ENCODE measurements at regions not wholly inside any gene's neighbourhood (a gene's known extent, or its start where the extent isn't known, plus 50 kb on each side); places are given as distances from the start of the nearest gene placed in this dataset.

DNA sequence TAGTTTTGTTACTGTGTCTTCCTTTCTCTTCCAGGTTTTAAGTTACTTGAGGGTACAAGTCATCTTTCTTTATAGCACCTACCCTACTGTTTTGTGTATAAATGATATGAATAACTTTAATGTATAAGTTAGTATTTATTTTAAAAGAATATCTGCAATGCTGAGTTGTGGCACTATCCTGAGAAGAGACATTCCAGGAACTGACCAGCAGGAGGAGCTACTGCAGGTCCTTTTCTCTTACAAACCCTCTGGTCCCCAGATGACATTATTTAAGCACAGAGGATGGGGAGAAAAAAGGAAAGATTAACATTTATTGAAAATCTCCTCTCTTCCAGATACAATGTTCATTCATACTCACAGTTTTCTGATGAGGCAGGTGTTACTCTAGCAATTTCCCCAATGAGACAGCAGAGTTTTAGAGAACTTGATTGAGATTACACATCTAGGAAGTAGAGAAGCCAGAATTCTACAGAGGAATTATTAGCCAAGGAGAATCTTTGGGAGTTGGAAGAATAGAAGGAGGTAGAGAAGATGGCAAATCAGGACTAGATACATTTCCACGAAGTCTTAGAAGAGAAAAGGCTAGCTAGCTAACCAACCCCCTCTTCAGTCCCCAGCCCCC is 541.2 kb upstream of the API5 start:
- Histone ChIP-seq H3K9me3 (no peaks in the 10 kb centered on the region), H3K4me1 (no peaks in the 10 kb centered on the region), H3K27ac (no peak overlapping the region), H3K36me3 (no peaks in the 10 kb centered on the region), H3K4me3 (no peak overlapping the region), H3K27me3 (no peaks in the 10 kb centered on the region)
- WGBS, 2 donors (ENCODE audit: low coverage in 1 of 2), result 17 to 19% methylated on average over 1 of the region's 1 CpG
- TF ChIP-seq, protein P1, sequence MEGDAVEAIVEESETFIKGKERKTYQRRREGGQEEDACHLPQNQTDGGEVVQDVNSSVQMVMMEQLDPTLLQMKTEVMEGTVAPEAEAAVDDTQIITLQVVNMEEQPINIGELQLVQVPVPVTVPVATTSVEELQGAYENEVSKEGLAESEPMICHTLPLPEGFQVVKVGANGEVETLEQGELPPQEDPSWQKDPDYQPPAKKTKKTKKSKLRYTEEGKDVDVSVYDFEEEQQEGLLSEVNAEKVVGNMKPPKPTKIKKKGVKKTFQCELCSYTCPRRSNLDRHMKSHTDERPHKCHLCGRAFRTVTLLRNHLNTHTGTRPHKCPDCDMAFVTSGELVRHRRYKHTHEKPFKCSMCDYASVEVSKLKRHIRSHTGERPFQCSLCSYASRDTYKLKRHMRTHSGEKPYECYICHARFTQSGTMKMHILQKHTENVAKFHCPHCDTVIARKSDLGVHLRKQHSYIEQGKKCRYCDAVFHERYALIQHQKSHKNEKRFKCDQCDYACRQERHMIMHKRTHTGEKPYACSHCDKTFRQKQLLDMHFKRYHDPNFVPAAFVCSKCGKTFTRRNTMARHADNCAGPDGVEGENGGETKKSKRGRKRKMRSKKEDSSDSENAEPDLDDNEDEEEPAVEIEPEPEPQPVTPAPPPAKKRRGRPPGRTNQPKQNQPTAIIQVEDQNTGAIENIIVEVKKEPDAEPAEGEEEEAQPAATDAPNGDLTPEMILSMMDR (IDR thresholded peaks at IDR 0.05), result peak in 3 of 4 experiments; percentile 12 to 45 (median 25)
- TF ChIP-seq POLR2AphosphoS5 (IDR thresholded peaks at IDR 0.05), result no peak
- no peak for ATAC-seq

DNA sequence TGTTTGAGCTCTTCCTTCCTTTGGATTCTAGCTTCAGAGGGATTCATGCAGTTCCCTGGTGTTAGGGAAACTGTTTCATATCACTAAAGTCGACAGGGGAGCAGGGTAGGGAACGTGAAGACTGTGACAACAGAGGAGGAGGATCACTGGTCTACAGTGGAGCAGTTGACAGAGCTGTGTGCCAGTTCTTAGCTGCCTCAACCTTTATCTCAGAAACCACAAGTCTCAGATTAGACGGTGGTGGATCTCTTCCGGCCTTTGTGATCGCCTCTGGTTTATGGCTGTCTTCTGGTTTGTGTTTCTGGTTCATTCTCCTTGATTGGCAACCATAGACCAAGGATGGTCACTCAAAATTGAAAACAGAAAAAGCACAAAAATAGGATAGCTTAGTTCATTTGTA is 538.9 kb upstream of the API5 start:
- no peak for ATAC-seq
- Histone ChIP-seq H3K4me3 (no peak overlapping the region), H3K9me3 (no peaks in the 10 kb centered on the region), H3K36me3 (no peaks in the 10 kb centered on the region), H3K27me3 (no peaks in the 10 kb centered on the region), H3K27ac (no peak overlapping the region), H3K4me1 (no peaks in the 10 kb centered on the region)
- 26 to 29% methylated on average over 2 to 3 of the region's 5 CpGs for WGBS, 2 donors (ENCODE audit: low coverage in 1 of 2)
- TF ChIP-seq, protein P1 (IDR thresholded peaks at IDR 0.05), result no peak
- TF ChIP-seq EP300 (IDR thresholded peaks at IDR 0.05), result no peak
- TF ChIP-seq POLR2AphosphoS5 (IDR thresholded peaks at IDR 0.05), result no peak
- no peak for TF ChIP-seq POLR2A (IDR thresholded peaks at IDR 0.05)

DNA sequence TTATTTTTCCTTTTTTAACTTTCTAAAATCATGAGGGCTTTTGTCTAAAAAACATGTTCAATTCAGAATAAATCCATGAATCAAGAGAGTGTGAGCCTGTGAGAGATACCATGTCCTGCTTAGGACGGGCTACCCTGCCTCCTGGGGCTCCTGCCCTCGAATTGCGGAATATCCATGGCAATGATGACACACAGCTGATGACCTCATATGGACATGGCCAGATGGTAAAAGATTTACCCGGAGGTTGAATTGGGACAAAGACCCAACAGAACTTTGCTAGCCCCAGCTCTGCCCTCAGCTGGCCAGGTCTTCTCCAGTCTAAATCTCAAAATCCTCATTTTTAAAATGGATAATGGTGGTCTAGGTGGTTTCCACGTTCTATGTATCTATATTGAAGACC is 538.1 kb upstream of the API5 start:
- Histone ChIP-seq H3K4me1 (no peaks in the 10 kb centered on the region), H3K4me3 (no peak overlapping the region), H3K27ac (no peak overlapping the region), H3K27me3 (no peaks in the 10 kb centered on the region), H3K36me3 (no peaks in the 10 kb centered on the region), H3K9me3 (no peaks in the 10 kb centered on the region)
- WGBS, 2 donors (ENCODE audit: low coverage in 1 of 2), result 72 to 83% methylated on average over 3 to 5 of the region's 5 CpGs
- TF ChIP-seq POLR2A (IDR thresholded peaks at IDR 0.05), result no peak
- TF ChIP-seq, protein P1 (IDR thresholded peaks at IDR 0.05), result no peak
- no peak for ATAC-seq

DNA sequence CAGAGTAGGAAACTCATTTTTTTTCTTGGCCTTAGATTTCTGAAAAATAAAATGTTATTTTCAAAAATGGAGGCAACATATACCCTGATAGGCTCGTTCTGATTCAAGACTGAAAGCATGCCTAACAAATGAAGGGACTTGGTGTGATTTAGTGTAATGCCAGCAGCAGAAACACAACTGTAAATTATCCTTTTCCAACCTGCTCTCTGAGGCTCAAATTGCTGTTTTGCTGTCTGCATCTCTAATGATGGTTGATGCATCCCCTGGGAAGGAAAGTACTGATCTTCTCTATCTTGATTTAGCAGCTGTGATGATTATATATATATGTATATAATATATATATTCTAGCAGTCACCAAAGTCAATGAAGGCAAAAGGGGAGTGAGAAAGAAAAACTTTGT is 537.2 kb upstream of the API5 start:
- H3K4me3 ChIP-seq, result no peak overlapping the region
- TF ChIP-seq POLR2AphosphoS5 (IDR thresholded peaks at IDR 0.05), result no peak
- TF ChIP-seq POLR2A (IDR thresholded peaks at IDR 0.05), result no peak
- TF ChIP-seq EP300 (IDR thresholded peaks at IDR 0.05), result no peak
- TF ChIP-seq, protein P1 (IDR thresholded peaks at IDR 0.05), result no peak
- no peak overlapping the region for H3K27ac ChIP-seq
- no peak for ATAC-seq
- no peaks in the 10 kb centered on the region for H3K36me3 ChIP-seq
- H3K27me3 ChIP-seq, result no peaks in the 10 kb centered on the region
- H3K4me1 ChIP-seq, result no peaks in the 10 kb centered on the region
- WGBS, 2 donors (ENCODE audit: low coverage in 1 of 2), result 20 to 33% methylated on average over 1 of the region's 1 CpG
- no peaks in the 10 kb centered on the region for H3K9me3 ChIP-seq

DNA sequence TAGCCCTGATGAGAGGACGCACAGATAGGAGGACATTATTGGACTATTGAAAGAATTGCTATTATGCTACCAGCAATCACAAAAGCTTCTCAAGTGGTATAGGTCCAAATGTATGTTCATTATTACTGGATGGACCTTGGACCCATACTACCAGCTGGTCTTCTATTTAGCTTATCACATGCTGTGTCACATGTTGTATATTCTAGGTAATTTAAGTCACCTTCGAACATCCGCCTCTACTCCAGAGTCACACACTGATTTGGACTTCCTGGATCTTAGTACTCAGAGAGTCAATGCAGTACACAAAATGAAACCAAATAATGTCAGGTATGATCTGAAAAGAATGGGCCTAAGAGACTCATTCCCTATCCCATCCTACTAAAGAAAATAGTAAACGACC is 534.0 kb upstream of the API5 start:
- TF ChIP-seq POLR2A (IDR thresholded peaks at IDR 0.05), result no peak
- TF ChIP-seq POLR2AphosphoS5 (IDR thresholded peaks at IDR 0.05), result no peak
- no peak for TF ChIP-seq EP300 (IDR thresholded peaks at IDR 0.05)
- TF ChIP-seq, protein P1 (IDR thresholded peaks at IDR 0.05), result no peak
- no peak overlapping the region for H3K27ac ChIP-seq
- ATAC-seq, result no peak

More for the DNA sequence above, 534.0 kb upstream of the API5 start:
- H3K27me3 ChIP-seq, result no peaks in the 10 kb centered on the region
- no peak overlapping the region for H3K4me3 ChIP-seq
- H3K4me1 ChIP-seq, result no peaks in the 10 kb centered on the region
- no peaks in the 10 kb centered on the region for H3K36me3 ChIP-seq
- no peaks in the 10 kb centered on the region for H3K9me3 ChIP-seq
- 73 to 94% methylated on average over 4 of the region's 4 CpGs for WGBS, 2 donors (ENCODE audit: low coverage in 1 of 2)

All from gastroesophageal sphincter (tissue), 4 donors.